Activated CD8-positive, alpha-beta T cell treated with anti-CD3 and anti-CD28 coated beads for 36 hours (primary cell): ENCODE measurements at regions not wholly inside any gene's neighbourhood (a gene's known extent, or its start where the extent isn't known, plus 50 kb on each side); places are given as distances from the start of the nearest gene placed in this dataset.

ENCODE experiments used
- ATAC-seq: fragments of 200-7000 bp; cut with Tn5 transposase; one replicate; pipeline ENCODE4 v1.10.0; 2021; ENCODE audit warnings: mild to moderate bottlenecking, moderate library complexity
- CTCF ChIA-PET: fragments of 350-600 bp; sonication (Branson Sonifier 250); formaldehyde crosslinking; loops from one replicate; lab custom pipeline; 2021; ENCODE audit warnings: antibody characterized with exemption; lab: Charles Lee
- POLR2A ChIA-PET: fragments of 350-600 bp; sonication (Branson Sonifier 250); formaldehyde crosslinking; loops from one replicate; lab custom pipeline; 2021; ENCODE audit warnings: antibody characterized with exemption; lab: Charles Lee
- DNase-seq: peaks from one replicate; pipeline ENCODE4 v3.0.0-alpha.2; 2020
- H3K27ac Mint-ChIP-seq: one replicate; pipeline ENCODE4 v1.8.0; 2021; ENCODE audit warnings: mild to moderate bottlenecking, mixed read lengths
- H3K27me3 Mint-ChIP-seq: one replicate; pipeline ENCODE4 v1.8.0; 2021; ENCODE audit warnings: mixed read lengths
- H3K36me3 Mint-ChIP-seq: one replicate; pipeline ENCODE4 v1.8.0; 2021; ENCODE audit warnings: low read depth, mixed read lengths
- H3K4me1 Mint-ChIP-seq: one replicate; pipeline ENCODE4 v1.8.0; 2021; ENCODE audit warnings: low read depth, mixed read lengths
- H3K4me3 Mint-ChIP-seq: one replicate; pipeline ENCODE4 v1.8.0; 2021; ENCODE audit warnings: mild to moderate bottlenecking, moderate library complexity, mixed read lengths
- H3K9me3 Mint-ChIP-seq: one replicate; pipeline ENCODE4 v1.8.0; 2021; ENCODE audit warnings: mixed read lengths
- intact Hi-C: fragments of 100-400 bp; cut with micrococcal nuclease; formaldehyde crosslinking; loops from one replicate; pipeline ENCODE4 v1.10.0; 2022
- TF ChIP-seq, protein P1 (sequence below): fragments of 200-600 bp; IDR thresholded peaks from one replicate; pipeline ENCODE4 v1.8.0; 2022; ENCODE audit warnings: antibody characterized with exemption, mild to moderate bottlenecking

DNA sequence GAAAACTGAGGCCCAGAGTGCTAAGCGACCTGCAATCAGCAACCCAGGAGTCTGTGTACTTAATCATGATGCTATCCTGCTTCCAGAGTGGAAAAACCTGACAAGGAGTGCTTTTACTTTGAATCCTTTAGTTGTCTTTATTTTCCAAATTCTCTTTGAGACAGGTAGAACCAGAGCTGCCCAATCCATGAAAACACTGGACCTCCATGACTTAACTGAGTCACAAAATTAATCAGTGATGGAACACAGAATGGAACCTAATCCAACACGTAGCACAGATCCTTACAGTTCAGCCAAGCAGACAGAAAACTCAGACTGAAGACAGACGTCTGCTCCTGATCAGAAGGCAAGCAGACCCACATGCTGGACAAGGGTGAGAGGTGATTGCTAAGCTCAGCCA is 175.6 kb downstream of the BCL11A start:
- Mint-ChIP-seq H3K9me3 (no peaks in the 10 kb centered on the region), H3K36me3 (no peaks in the 10 kb centered on the region), H3K4me1 (no peaks in the 10 kb centered on the region), H3K27ac (no peak overlapping the region), H3K27me3 (no peaks in the 10 kb centered on the region), H3K4me3 (no peak overlapping the region)
- TF ChIP-seq, protein P1, sequence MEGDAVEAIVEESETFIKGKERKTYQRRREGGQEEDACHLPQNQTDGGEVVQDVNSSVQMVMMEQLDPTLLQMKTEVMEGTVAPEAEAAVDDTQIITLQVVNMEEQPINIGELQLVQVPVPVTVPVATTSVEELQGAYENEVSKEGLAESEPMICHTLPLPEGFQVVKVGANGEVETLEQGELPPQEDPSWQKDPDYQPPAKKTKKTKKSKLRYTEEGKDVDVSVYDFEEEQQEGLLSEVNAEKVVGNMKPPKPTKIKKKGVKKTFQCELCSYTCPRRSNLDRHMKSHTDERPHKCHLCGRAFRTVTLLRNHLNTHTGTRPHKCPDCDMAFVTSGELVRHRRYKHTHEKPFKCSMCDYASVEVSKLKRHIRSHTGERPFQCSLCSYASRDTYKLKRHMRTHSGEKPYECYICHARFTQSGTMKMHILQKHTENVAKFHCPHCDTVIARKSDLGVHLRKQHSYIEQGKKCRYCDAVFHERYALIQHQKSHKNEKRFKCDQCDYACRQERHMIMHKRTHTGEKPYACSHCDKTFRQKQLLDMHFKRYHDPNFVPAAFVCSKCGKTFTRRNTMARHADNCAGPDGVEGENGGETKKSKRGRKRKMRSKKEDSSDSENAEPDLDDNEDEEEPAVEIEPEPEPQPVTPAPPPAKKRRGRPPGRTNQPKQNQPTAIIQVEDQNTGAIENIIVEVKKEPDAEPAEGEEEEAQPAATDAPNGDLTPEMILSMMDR, result no peak
- CTCF ChIA-PET, result no interaction called here
- POLR2A ChIA-PET, result no interaction called here
- intact Hi-C loops, result no loop called here
- ATAC-seq (no peak), DNase-seq (no peak)

DNA sequence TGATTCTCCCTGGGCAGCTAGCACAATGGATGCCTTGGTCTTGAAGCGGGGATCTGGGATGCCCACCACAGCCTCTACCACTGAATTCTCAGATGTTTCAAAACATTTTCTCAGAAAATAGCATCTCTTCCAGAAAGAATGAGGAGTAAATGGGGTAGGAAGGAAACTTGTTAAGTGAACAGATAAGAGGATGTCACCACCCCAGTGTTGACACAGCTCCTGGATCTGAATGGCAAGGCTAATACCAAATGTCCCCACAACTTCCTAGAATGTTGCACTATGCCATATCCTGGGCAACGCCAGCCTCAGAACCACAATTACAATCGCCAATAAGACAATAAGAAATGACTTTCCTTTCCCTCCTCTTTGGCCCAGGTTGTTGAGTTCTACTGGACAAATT is 177.2 kb downstream of the BCL11A start:
- intact Hi-C loops, result no loop called here
- H3K4me3 Mint-ChIP-seq, result no peak overlapping the region
- POLR2A ChIA-PET, result no interaction called here
- H3K9me3 Mint-ChIP-seq, result no peaks in the 10 kb centered on the region
- no peaks in the 10 kb centered on the region for H3K4me1 Mint-ChIP-seq
- DNase-seq, result no peak
- no peak for ATAC-seq
- CTCF ChIA-PET, result no interaction called here
- no peaks in the 10 kb centered on the region for H3K36me3 Mint-ChIP-seq
- H3K27me3 Mint-ChIP-seq, result no peaks in the 10 kb centered on the region
- TF ChIP-seq, protein P1, result no peak
- no peak overlapping the region for H3K27ac Mint-ChIP-seq

DNA sequence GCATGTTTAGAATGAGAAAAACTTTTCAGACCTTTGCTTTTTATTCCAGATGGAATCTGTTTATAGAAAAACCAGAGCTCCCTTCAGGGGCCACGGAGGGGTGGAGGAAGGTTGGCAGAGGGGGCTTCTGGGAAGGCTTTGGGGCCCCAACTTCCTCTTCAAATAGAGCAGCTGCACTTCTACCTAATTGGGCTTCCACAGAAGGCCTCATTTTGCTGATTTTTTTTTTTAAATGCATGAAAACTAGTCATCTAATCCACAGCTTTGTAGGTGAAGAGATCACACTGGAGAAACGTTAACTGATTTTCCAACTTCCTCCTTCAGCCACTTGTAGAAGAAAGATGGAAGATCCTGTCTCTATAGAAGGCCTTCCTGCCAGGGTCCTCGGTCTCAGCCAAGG is 181.8 kb downstream of the BCL11A start:
- intact Hi-C loops, result no loop called here
- TF ChIP-seq, protein P1, result no peak
- no peak for ATAC-seq
- no peak overlapping the region for H3K4me3 Mint-ChIP-seq
- POLR2A ChIA-PET, result no interaction called here
- no peaks in the 10 kb centered on the region for H3K4me1 Mint-ChIP-seq
- no peaks in the 10 kb centered on the region for H3K9me3 Mint-ChIP-seq
- DNase-seq, result no peak
- H3K27ac Mint-ChIP-seq, result no peak overlapping the region
- no peaks in the 10 kb centered on the region for H3K27me3 Mint-ChIP-seq
- CTCF ChIA-PET, result interaction anchor here (1.0 kb wide), 1 partner anchor 190 kb away, joined by 3 read pairs; no protein-coding TSS in a partner anchor
- H3K36me3 Mint-ChIP-seq, result no peaks in the 10 kb centered on the region

DNA sequence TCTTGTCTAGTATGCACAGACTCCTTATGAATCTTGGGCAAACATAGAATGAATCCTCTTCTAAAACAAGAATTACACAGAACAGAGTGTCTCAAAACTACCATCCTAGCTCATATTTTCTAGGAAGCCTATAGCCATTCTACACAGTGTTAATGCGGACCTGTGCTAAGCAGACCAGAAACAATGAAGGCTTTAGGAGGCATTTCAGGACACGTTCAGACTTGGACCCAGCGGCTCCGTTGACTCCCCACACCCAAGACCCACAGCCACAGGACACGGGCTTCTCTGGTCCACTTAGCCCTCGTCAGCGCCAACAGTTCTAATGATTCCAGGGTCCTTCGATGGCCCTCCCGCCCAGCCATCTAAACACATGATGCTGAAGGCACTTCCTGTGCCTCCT is 182.2 kb downstream of the BCL11A start:
- no peak for ATAC-seq

DNA sequence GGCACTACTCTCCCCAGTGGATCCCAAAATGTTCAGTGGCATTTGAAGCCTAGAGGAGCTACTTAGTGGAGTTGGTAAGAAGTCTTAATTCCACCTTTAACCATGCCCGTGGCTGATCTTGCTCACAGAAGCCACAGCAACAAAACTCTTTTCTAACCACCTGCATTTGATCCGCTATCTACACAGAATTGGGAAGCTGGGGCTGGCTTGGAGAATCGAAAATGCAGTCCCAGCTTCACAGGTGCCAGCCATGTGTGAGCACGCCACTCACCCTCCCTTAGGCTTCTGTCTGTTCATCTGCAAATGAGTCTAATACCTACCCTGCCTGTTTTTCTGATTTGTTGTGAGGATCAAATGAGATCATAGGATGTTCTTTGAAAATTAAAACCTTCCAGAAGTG is 182.6 kb downstream of the BCL11A start:
- CTCF ChIA-PET, result no interaction called here
- H3K27me3 Mint-ChIP-seq, result no peaks in the 10 kb centered on the region
- POLR2A ChIA-PET, result no interaction called here
- H3K4me1 Mint-ChIP-seq, result no peaks in the 10 kb centered on the region
- TF ChIP-seq, protein P1, result no peak
- ATAC-seq, result no peak
- DNase-seq, result no peak
- intact Hi-C loops, result no loop called here
- H3K4me3 Mint-ChIP-seq, result no peak overlapping the region
- H3K27ac Mint-ChIP-seq, result no peak overlapping the region
- no peaks in the 10 kb centered on the region for H3K36me3 Mint-ChIP-seq
- H3K9me3 Mint-ChIP-seq, result no peaks in the 10 kb centered on the region

More for the DNA sequence above, 182.2 kb downstream of the BCL11A start:
- H3K27me3 Mint-ChIP-seq, result no peaks in the 10 kb centered on the region
- H3K27ac Mint-ChIP-seq, result no peak overlapping the region
- DNase-seq, result no peak
- ChIA-PET POLR2A (no interaction called here), CTCF (interaction anchor here (1.0 kb wide), 1 partner anchor 190 kb away, joined by 3 read pairs; no protein-coding TSS in a partner anchor)
- H3K36me3 Mint-ChIP-seq, result no peaks in the 10 kb centered on the region
- TF ChIP-seq, protein P1, result no peak
- no peaks in the 10 kb centered on the region for H3K4me1 Mint-ChIP-seq
- no peaks in the 10 kb centered on the region for H3K9me3 Mint-ChIP-seq
- no peak overlapping the region for H3K4me3 Mint-ChIP-seq
- intact Hi-C loops, result no loop called here
